Left lobe of liver (tissue), 2 donors: ENCODE measurements at regions not wholly inside any gene's neighbourhood (a gene's known extent, or its start where the extent isn't known, plus 50 kb on each side); places are given as distances from the start of the nearest gene placed in this dataset.

Experiments used
- ATAC-seq: fragments of 200-7000 bp; cut with Tn5 transposase; one replicate; pipeline ENCODE4 v1.9.1; 2020; ENCODE audit warnings: mild to moderate bottlenecking, moderate library complexity
- DNase-seq: peaks from one replicate; pipeline ENCODE4 v3.0.0-alpha.2; 2020; ENCODE audit warnings: low spot score
- donor health status: DM: no; HTN: no; CAD: no; lungs with moderate emphysema.
- donor health status: DM: no; HTN: yes; CAD: no.

GRCh38 chr2:120666433-120666832 lies 69.2 kb upstream of the GLI2 start:
- ATAC-seq (no peak), DNase-seq (no peak)

GRCh38 chr2:120667981-120668380 lies 67.7 kb upstream of the GLI2 start:
- ATAC-seq (no peak), DNase-seq (no peak)

- no peak for DNase-seq
Observed at GRCh38 chr2:120669121-120669952, 66.3 kb upstream of the GLI2 start.

GRCh38 chr2:120669971-120670370 lies 65.7 kb upstream of the GLI2 start:
- ATAC-seq (no peak), DNase-seq (no peak)

More at GRCh38 chr2:120669121-120669952, 66.3 kb upstream of the GLI2 start:
- ATAC-seq, result peak; percentile 13

- no peak for DNase-seq
- no peak for ATAC-seq
Observed at GRCh38 chr2:120670371-120670770, 65.3 kb upstream of the GLI2 start.

- ATAC-seq, result no peak
- DNase-seq, result no peak
Observed at GRCh38 chr2:120670771-120671480, 64.7 kb upstream of the GLI2 start.

GRCh38 chr2:120672526-120673204 lies 63.0 kb upstream of the GLI2 start:
- no peak for ATAC-seq
- DNase-seq, result no peak

- DNase-seq (no peak), ATAC-seq (no peak)
Observed at GRCh38 chr2:120673205-120673550, 62.5 kb upstream of the GLI2 start.

- DNase-seq (no peak), ATAC-seq (no peak)
Observed at GRCh38 chr2:120673571-120674061, 62.1 kb upstream of the GLI2 start.

GRCh38 chr2:120674246-120675170 lies 61.2 kb upstream of the GLI2 start:
- DNase-seq, result no peak
- no peak for ATAC-seq

GRCh38 chr2:120675460-120676130 lies 60.1 kb upstream of the GLI2 start:
- ATAC-seq (peak; percentile 90), DNase-seq (peak; percentile 76)

- DNase-seq, result no peak
- no peak for ATAC-seq
Observed at GRCh38 chr2:120677221-120677620, 58.4 kb upstream of the GLI2 start.

GRCh38 chr2:120677696-120678247 lies 57.9 kb upstream of the GLI2 start:
- DNase-seq, result no peak
- ATAC-seq, result no peak

GRCh38 chr2:120678251-120678650 lies 57.4 kb upstream of the GLI2 start:
- no peak for DNase-seq
- no peak for ATAC-seq

GRCh38 chr2:120678926-120679325 lies 56.7 kb upstream of the GLI2 start:
- no peak for DNase-seq

GRCh38 chr2:120679526-120679925 lies 56.1 kb upstream of the GLI2 start:
- DNase-seq (no peak), ATAC-seq (no peak)

More at GRCh38 chr2:120678926-120679325, 56.7 kb upstream of the GLI2 start:
- ATAC-seq, result no peak

- DNase-seq (peak; percentile 85), ATAC-seq (peak; percentile 90)
Observed at GRCh38 chr2:120680136-120680761, 55.4 kb upstream of the GLI2 start.

GRCh38 chr2:120681181-120681580 lies 54.5 kb upstream of the GLI2 start:
- ATAC-seq, result no peak
- DNase-seq, result no peak

GRCh38 chr2:120681696-120682288 lies 53.9 kb upstream of the GLI2 start:
- DNase-seq (no peak), ATAC-seq (no peak)
